GM03348 (cell line): ENCODE measurements at regions not wholly inside any gene's neighbourhood (a gene's known extent, or its start where the extent isn't known, plus 50 kb on each side); places are given as distances from the start of the nearest gene placed in this dataset.

Experiments
- DNase-seq: peaks from one replicate; pipeline ENCODE4 v3.0.0; 2012; ENCODE audit warnings: low spot score

GRCh38 chr17:74052993-74053711 lies 150.3 kb upstream of the RPL38 start:
- DNase-seq: no peak

DNA sequence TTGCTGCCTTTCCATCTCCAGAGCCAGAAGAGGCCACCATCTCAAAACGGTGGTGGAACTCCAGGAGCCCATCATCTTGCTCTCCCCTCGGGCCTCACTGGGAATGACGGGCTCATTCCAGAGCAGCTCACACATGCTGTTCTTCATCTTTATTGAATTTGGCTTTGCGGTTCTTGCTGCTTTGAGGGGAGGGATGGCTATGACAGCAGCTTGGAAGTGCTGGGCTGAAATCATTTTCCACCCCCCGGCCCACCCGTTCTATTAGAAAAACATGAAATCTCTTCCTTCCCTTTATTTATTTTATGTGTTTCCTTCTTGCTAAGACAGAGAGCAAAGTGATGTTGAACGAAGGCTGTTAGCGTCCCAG lies 149.8 kb upstream of the RPL38 start:
- DNase-seq: no peak

GRCh38 chr17:74054249-74054648 lies 149.2 kb upstream of the RPL38 start:
- no peak for DNase-seq

GRCh38 chr17:74055508-74056160 lies 147.8 kb upstream of the RPL38 start:
- DNase-seq: no peak

DNA sequence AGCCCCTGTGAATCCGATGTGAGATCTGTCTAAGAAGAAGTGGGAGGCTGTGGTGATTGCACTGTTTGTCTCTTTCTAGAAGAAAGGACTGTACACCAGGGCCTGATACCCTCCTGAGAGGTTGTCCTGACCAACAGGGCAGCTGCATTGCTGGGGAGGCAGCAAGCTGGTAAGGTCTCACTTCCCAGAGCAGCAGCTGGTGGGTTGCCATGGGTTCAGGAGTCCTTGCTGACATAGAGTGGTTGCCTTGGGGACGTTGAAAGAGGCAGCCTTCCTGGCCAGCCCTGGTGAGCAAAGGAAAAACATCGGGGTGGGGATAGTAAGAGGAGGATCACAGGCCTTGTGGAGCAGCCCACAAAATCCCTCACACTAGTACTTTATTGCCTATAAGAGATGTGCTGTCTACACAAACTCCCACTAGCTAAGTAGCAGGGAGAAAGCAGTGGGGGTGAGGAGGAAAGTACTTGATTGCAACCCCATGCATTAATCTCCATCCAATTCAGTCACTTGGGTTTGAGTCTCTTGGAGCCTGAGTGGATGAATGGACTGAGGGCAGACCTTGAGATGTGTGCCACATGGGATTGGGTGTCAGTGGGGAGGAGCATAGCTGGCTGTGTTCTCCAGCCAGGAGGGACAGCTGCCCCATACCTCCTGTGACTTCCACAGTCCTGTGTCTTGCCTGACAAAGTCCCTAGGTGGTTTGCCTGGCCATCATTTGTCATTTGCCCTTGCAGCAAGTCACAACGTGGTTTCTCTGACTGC lies 143.8 kb upstream of the RPL38 start:
- no peak for DNase-seq

DNA sequence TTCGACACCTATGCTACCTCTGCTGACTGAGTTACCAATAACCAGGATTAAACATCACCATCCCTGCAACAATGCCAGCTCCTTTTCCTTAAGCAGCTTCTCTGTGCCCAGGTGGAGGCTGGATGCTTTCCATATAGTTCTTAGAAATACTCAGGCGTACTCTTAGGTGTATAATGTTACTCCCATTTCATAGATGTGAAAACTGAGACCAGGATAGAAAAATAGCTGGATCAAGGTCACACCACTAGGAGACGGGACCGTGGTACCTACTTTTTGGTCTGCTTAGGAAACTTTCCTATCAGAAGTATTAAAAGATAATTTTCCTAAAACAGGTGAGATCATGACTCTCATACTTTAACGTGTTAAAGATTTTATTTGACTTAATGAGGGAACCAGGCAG lies 141.7 kb upstream of the RPL38 start:
- no peak for DNase-seq

DNA sequence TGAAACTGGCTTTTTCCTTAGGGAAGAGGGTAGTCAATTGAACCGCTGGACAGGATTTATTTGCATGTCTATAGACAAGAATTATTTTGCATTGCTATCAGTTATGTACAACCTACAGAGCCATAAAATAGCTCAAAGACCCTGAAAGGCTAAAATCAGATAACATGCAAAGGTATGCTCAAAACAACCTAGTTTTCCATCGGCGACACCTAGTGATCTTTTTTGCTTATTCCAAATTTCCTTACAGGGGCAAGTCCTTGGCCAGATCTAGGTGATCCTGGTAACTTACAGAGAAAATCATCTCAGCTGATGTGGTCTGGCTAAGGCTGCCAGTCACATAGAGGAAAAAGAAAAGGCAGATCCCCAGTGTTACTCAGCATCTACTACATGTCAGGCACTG lies 141.2 kb upstream of the RPL38 start:
- no peak for DNase-seq

DNA sequence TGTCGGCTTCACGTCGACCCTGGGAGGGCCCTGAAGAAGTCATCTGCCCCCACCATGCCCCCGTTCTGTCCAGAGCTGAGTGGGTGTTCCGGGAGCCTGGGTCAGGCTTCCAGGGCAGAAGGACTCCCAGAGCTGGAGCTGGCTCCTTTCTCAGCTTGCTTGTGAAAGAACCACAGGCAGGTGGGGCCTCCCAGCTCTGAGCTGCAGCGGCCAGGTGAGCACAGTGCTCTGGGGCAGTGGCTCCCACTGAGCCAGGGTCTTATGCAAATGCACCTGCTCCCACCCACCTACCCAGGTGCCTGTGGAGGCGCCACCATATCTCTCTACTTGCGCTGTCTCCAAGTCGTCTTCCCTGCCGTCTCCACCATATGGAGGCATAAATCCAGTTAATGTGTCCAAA lies 140.0 kb upstream of the RPL38 start:
- DNase-seq: no peak

DNA sequence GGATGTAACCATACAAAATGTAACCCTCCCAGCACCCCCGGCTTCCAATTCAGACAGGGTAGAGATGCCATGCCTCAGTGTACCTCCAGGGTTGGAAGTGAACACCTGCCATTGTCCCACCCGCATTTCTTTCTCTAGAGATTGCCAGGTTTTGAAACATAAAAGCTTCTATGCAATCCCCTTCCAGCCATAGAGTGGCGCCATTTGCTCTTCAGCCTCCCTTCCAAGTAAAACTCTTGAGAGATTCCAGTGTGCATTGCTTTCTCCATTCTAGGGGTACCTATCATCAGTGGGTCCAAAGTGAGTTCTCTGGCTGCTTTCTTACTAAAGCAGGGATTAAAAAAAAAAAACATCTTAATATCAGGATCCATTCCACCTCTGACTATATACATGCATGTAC lies 133.1 kb upstream of the RPL38 start:
- no peak for DNase-seq

DNA sequence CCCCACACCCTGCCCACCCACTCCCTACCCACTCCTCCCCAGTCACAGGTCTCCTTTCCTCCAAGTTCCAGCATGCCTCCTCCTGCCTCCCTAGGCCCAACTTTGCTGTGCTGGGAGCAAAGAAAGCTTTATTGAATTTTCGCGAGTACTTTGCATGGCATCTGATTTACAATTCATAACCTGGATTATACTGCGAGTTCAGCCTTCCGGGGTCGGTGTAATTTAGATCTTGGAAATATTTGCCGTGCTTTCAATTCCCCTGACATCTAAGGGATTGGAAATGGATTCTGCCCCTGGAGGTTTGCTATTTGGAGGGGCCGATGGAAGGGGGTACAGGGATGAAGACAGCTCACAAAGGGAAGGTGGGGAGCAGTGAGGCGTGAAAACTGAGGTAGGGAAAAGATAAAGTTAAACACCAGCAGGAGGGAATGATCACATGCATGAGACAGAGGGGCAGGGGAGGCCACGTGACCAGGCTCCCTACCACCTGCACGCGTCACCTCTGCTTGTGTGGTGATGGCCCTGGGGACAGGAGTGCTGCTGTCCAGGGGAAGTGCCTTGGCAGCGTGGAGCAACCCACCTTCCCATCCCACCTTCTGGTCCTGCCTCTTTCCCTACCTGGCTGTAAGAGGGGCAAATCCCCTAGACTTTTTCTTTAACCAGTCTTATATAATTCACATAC lies 132.3 kb upstream of the RPL38 start:
- no peak for DNase-seq

DNA sequence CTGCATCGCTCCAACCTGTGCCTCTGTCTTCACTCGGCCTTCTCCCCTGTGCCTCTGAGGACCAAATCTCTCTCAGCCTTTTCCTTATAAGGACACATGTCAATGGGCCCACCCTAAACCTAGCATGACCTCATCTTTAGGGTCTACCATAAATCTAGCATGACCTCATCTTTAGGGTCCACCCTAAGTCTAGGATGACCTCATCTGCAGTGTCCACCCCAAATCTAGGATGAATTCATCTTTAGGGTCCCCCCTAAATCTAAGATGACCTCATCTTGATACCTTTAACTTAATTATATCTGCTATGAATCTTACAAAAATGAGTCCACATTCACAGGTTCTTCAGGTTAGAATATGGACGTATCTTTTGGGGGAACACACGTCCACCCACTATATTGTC lies 131.1 kb upstream of the RPL38 start:
- no peak for DNase-seq

DNA sequence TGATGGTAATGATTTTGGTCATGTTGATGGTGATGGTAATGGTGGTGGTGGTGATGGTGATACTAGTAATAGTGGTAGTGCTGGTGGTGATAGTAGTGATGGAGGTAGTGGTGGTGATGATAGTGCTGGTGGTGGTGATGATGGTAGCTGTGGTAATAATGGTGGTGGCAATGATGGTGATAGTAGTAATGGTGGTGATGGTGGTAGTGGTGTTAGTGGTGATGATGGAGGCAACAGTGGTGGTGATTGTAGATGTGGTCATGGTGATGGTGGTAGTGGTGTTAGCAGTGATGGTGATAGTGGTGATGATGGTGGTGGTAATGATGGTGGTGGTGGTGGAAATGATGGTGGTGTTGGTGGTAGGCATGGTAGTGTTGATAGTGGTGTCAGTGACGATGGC lies 127.0 kb upstream of the RPL38 start:
- no peak for DNase-seq

GRCh38 chr17:74077231-74077630 lies 126.2 kb upstream of the RPL38 start:
- no peak for DNase-seq

GRCh38 chr17:74078363-74078941 lies 125.0 kb upstream of the RPL38 start:
- no peak for DNase-seq

GRCh38 chr17:74079537-74080300 lies 123.8 kb upstream of the RPL38 start:
- DNase-seq: no peak

DNA sequence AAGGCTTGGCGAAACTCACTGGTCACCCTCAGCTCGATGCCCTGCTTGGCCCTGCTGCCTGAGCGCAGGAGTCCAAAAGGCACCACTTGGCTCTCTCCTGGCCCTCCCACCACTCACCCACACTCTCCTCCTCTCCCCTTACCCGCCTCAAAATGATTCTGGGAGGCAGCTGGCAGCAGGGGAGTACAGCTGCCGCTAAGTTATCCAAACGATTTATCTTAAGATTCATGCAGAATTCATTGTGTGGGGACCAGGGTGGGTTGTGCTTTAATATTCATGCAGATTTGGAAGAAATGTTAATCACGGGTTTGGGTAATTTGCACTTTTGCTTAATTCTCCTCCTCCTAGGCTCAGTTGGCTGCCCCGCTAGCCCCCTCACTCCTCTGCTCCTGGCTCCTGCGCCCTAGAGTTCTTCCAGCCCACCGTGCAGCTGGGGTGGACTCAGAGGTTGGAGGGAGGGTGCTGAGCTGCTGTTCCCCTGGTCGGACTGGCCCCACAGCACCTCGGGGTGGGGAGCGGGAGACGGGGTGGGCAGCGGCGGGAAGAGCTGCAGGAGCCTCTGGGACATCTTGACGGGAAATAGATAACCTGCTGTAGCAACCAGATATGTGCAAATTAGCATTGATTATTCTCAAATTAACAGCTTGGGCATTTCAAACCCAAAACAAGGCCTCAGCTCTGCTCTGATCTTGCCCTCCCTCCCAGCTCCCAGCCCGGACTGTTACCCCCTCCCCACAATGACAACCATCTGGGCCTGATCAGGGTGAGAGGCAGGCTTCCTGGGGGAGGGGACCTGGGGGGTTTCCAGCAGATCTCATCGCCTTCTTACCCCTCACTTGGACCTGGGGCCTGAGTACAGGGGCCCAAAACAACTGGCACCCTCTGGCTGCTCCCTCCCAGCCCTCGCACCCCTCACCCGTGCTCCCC lies 122.6 kb upstream of the RPL38 start:
- DNase-seq: no peak

- DNase-seq: no peak
Measured at GRCh38 chr17:74082886-74083285, 120.6 kb upstream of the RPL38 start.

- DNase-seq: no peak
Measured at GRCh38 chr17:74083321-74083720, 120.2 kb upstream of the RPL38 start.

GRCh38 chr17:74085434-74085833 lies 118.0 kb upstream of the RPL38 start:
- no peak for DNase-seq

DNA sequence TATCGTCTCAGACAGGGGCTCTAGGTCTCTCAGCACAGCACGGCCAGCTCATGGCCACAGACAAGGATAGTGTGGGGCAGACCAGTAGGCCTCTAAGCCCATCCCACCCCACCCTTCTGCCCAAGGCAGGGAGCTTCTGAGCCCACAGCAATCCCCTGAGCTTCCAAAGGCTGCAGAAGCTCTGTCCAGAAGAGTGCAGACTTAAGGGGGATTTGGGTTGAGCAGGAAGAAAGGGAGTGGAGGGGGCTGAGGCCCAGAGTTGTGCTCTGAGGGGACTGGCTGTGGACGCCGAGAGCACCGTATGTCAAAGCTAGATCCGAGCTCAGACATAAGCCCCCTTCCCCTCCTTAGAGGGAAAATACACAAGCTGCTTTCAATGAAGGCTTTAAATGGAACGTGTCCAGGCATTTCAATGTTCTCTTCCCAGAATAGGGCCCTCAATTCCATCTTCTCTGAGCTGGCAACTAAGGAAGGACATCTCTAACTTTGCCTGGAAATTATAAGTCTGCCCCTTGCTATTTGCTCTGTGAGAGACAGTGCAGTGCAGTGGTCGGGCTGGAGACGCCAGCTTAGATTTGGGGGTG lies 116.4 kb upstream of the RPL38 start:
- DNase-seq: no peak
